Omental fat pad (tissue), 3 donors: ENCODE measurements at regions not wholly inside any gene's neighbourhood (a gene's known extent, or its start where the extent isn't known, plus 50 kb on each side); places are given as distances from the start of the nearest gene placed in this dataset.
"Not testable (repeated sequence)": the region's sequence is repeated elsewhere in the genome, so short reads cannot be mapped to it uniquely, and the experiment has no call there.

ENCODE experiments used
- ATAC-seq: fragments of 150-250 bp; one replicate; pipeline ENCODE4 v1.9.1; 2016; ENCODE audit warnings: mild to moderate bottlenecking, moderate library complexity; ENCODE audit not compliant: low FRiP score
- DNase-seq: peaks from one replicate; pipeline ENCODE4 v3.0.0-alpha.2; 2019; ENCODE audit warnings: low spot score
- CTCF ChIP-seq, 3 donors: fragments of 450-650 bp; IDR thresholded peaks; one replicate each; pipeline ENCODE4 v1.5.1; 2016 to 2017; ENCODE audit warnings: antibody characterized with exemption in 3 of 3, mild to moderate bottlenecking in 3 of 3, moderate library complexity in 2 of 3

- ATAC-seq = no peak
- no peak for DNase-seq
- TF ChIP-seq CTCF (IDR thresholded peaks at IDR 0.05) = no peak
Measured at GRCh38 chrX:8043546-8043945, 116.3 kb upstream of the PNPLA4 start.

- TF ChIP-seq CTCF (IDR thresholded peaks at IDR 0.05) = no peak
- no peak for ATAC-seq
Measured at GRCh38 chrX:8043121-8043520, 115.9 kb upstream of the PNPLA4 start.

GRCh38 chrX:8042304-8042703 is 115.1 kb upstream of the PNPLA4 start:
- no peak for ATAC-seq
- TF ChIP-seq CTCF (IDR thresholded peaks at IDR 0.05) = no peak
- DNase-seq = no peak

More at GRCh38 chrX:8043121-8043520, 115.9 kb upstream of the PNPLA4 start:
- no peak for DNase-seq

- not testable (repeated sequence) for DNase-seq, ATAC-seq
Measured at GRCh38 chrX:8039711-8040110, 112.5 kb upstream of the PNPLA4 start.

- ATAC-seq (no peak), DNase-seq (no peak)
- TF ChIP-seq CTCF (IDR thresholded peaks at IDR 0.05) = no peak
Measured at GRCh38 chrX:8037593-8038348, 110.6 kb upstream of the PNPLA4 start.

GRCh38 chrX:8036914-8037313 is 109.7 kb upstream of the PNPLA4 start:
- no peak for TF ChIP-seq CTCF (IDR thresholded peaks at IDR 0.05)
- ATAC-seq (no peak), DNase-seq (no peak)

- no peak for ATAC-seq
- no peak for DNase-seq
- no peak for TF ChIP-seq CTCF (IDR thresholded peaks at IDR 0.05)
Measured at GRCh38 chrX:8034058-8034457, 106.8 kb upstream of the PNPLA4 start.
